ENCODE measurements at regions not wholly inside any gene's neighbourhood (a gene's known extent, or its start where the extent isn't known, plus 50 kb on each side); places are given as distances from the start of the nearest gene placed in this dataset.

DNA sequence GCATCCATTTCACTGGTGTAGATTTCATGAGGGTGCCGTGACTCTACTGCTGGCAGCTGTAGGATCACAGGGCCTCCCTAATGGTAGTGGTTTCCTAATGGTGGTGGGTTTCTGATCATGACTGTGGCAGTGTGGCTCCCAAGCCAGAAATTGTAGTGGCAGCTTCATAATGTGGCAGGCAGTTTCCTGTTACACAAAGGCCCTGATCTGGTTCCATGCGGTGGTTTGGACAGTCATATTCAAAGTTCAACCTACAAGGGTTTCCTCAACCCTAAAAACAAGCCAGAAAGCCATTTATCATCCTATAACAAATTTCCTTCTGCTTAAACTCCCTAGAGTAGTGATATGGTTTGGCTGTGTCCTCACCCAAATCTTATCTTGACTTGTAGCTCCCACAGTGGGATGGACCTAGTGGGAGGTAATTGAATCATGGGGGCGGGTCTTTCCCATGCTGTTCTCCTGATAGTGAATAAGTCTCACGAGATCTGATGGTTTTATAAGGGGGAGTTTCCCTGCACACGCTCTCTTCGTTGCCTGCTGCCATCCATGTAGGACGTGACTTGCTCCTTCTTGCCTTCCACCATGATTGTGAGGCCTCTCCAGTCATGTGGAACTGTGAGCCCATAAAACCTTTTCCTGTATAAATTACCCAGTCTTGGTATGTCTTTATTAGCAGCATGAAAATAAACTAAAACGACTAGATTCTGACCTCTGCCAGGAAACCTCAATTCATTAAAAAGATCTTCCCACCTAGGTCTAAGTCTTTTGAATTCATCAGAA, 257.1 kb downstream of the EFCAB11 start:
- TF ChIP-seq, protein P1, sequence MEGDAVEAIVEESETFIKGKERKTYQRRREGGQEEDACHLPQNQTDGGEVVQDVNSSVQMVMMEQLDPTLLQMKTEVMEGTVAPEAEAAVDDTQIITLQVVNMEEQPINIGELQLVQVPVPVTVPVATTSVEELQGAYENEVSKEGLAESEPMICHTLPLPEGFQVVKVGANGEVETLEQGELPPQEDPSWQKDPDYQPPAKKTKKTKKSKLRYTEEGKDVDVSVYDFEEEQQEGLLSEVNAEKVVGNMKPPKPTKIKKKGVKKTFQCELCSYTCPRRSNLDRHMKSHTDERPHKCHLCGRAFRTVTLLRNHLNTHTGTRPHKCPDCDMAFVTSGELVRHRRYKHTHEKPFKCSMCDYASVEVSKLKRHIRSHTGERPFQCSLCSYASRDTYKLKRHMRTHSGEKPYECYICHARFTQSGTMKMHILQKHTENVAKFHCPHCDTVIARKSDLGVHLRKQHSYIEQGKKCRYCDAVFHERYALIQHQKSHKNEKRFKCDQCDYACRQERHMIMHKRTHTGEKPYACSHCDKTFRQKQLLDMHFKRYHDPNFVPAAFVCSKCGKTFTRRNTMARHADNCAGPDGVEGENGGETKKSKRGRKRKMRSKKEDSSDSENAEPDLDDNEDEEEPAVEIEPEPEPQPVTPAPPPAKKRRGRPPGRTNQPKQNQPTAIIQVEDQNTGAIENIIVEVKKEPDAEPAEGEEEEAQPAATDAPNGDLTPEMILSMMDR (IDR thresholded peaks at IDR 0.05; ENCODE audit: insufficient read depth, low read length, poor library complexity, severe bottlenecking), result no peak
- TF ChIP-seq EZH2phosphoT487 (conservative IDR thresholded peaks at IDR 0.05; ENCODE audit: low read length), result no peak

Data from SU-DHL-6 (cell line).